ENCODE measurements at regions not wholly inside any gene's neighbourhood (a gene's known extent, or its start where the extent isn't known, plus 50 kb on each side); places are given as distances from the start of the nearest gene placed in this dataset.
"Not testable (repeated sequence)": the region's sequence is repeated elsewhere in the genome, so short reads cannot be mapped to it uniquely, and the experiment has no call there.

DNA sequence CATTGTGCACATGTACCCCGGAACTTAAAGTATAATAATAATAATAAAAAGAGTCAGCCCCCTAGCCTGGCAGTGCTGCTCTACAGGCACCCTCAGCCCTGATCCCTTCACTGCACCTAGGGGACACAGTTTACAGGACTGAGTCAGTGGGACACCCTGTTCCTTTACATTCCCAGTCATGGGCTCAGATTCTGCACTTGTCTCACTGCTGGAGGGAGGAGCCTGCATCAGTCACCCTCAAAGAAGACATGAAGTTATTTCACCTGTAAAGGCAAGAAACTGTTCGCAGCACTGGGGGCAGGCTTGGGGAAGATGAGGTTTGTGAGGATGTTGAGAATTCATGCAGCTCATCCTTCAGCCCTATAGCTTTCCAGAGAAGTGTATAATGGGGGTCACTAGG, 50.7 kb upstream of the VPREB1 start:
- no peak for DNase-seq (ENCODE audit: low read depth)

DNA sequence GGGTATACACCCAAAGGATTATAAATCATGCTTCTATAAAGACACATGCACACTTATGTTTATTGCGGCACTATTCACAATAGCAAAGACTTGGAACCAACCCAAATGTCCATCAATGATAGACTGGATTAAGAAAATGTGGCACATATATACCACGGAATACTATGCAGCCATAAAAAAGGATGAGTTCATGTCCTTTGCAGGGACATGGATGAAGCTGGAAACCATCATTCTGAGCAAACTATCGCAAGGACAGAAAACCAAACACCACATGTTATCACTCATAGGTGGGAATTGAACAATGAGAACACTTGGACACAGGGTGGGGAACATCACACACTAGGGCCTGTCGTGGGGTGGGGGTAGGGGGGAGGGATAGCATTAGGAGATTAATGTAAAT, 51.1 kb upstream of the VPREB1 start:
- DNase-seq (ENCODE audit: low read depth), result not testable (repeated sequence)

DNA sequence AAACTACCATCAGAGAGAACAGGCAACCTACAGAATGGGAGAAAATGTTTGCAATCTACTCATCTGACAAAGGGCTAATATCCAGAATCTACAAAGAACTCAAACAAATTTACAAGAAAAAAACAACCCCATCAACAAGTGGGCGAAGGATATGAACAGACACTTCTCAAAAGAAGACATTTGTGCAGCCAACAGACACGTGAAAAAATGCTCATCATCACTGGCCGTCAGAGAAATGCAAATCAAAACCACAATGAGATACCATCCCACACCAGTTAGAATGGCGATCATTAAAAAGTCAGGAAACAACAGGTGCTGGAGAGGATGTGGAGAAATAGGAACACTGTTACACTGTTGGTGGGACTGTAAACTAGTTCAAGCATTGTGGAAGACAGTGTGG, 51.6 kb upstream of the VPREB1 start:
- not testable (repeated sequence) for DNase-seq (ENCODE audit: low read depth)

DNA sequence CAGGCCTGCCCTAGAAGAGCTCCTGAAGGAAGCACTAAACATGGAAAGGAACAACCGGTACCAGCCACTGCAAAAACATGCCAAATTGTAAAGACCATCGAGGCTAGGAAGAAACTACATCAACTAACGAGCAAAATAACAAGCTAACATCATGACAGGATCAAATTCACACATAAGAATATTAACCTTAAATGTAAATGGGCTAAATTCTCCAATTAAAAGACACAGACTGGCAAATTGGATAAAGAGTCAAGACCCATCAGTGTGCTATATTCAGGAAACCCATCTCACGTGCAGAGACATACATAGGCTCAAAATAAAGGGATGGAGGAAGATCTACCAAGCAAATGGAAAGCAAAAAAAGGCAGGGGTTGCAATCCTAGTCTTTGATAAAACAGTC, 54.8 kb upstream of the VPREB1 start:
- DNase-seq (ENCODE audit: low read depth), result not testable (repeated sequence)

DNA sequence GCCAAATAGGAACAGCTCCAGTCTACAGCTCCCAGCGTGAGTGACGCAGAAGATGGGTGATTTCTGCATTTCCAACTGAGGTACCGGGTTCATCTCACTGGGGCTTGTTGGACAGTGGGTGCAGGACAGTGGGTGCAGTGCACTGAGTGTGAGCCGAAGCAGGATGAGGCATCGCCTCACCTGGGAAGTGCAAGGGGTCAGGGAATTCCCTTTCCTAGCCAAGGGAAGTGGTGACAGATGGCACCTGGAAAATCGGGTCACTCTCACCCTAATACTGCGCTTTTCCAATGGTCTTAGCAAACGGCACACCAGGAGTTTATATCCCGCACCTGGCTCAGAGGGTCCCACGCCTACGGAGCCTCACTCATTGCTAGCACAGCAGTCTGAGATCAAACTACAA, 56.7 kb upstream of the VPREB1 start:
- DNase-seq (ENCODE audit: low read depth), result not testable (repeated sequence)

DNA sequence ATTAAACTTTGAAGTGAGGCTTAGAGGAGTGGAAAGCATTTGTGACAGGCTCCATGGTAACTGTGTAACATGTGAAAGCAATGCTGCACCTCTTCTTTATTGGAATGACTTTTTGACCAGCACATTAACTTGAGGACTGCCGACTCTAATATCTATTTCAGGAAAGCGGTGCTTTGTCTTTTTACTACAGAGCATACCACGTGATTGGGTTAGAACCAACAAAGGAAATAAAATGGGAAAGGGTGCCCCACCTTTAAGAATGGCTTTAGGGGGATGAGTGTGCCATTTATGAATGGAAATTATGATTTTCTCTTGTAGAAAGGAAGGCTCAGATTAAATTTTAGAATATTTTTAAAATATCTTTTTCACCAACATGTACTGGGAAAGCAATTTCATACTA, 57.3 kb upstream of the VPREB1 start:
- no peak for DNase-seq (ENCODE audit: low read depth)

DNA sequence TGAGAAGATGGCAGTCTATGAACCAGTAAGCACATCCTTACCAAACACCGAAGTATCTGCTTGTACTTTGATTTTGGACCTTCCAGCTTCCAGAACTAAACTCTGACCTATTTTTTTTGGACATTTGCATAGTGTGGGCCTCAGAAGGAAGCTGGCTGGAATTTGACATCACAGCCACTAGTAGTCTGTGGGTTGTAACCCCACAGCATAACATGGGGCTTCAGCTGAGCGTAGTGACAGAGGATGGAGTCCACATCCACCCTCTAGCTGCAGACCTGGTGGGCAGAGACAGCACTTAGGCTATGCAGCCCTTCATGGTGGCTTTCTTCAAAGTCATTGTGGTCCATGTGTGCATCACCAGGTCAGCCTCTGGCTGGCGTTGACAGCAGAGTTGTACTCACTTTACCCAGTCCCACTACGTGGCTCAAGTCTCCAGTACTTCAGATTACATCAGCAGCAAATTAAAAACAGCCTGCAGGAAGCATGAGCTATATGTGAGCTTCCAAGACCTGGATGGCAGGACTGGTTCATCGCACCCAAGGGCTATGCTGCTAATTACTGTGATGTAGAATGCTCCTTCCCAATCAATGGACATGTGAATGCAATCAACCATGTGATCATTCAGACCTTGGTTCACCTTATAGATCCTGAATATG, 58.6 kb upstream of the VPREB1 start:
- DNase-seq (ENCODE audit: low read depth), result no peak

DNA sequence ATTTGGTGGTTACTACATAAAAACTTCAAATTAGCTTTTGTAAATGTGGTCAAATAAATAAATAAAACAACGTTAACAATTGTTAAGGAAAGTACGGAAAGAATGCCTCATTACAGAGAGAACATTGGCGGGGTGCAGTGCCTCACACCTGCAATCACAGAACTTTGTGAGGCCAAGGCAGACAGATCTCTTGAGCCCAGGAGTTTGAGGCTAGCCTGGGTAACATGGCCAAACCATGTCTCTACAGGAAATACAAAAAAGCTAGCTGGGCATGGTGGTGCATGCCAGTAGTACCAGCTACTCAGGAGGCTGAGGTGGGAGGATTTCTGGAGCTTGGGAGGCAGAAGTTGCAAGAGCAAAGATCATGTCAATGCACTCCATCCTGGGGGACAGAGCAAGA, 59.4 kb upstream of the VPREB1 start:
- no peak for DNase-seq (ENCODE audit: low read depth)

DNA sequence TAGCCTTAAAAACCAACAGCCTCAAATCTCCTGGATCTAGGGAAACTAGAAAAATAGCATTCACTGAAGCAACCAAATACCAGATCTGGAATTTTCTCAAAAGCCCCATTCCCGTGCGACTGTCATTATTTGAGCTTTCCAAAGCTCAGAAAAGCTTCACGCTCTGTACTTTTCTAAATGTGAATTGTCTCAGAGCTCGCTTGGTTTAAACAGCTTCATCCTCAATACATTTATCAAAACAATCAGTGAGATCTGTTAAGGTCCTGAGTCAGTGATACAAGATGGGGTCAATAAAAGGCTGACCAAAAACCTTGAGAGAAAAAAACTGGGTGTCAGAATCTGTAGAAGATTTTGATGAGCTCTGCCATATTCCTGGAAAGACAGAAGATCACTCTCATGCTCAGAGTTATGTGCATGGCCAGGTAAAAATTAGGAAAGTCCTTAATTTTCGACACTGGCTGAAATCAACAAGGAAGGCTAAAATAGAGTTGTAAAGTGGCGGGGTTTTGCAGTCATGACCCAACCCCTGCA, 60.2 kb upstream of the VPREB1 start:
- no peak for DNase-seq (ENCODE audit: low read depth)

DNA sequence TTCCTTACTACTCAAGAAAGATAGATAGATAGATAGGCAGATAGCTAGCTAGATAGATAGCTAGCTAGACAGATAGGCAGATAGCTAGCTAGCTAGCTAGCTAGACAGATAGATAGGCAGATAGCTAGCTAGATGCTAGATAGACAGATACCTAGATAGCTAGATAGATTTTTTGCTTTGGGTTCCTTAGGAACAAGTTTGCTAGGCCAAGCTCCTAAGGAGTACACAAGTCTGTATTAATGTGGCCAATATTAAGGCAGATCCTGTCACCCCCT, 61.7 kb upstream of the VPREB1 start:
- no peak for DNase-seq (ENCODE audit: low read depth)

DNA sequence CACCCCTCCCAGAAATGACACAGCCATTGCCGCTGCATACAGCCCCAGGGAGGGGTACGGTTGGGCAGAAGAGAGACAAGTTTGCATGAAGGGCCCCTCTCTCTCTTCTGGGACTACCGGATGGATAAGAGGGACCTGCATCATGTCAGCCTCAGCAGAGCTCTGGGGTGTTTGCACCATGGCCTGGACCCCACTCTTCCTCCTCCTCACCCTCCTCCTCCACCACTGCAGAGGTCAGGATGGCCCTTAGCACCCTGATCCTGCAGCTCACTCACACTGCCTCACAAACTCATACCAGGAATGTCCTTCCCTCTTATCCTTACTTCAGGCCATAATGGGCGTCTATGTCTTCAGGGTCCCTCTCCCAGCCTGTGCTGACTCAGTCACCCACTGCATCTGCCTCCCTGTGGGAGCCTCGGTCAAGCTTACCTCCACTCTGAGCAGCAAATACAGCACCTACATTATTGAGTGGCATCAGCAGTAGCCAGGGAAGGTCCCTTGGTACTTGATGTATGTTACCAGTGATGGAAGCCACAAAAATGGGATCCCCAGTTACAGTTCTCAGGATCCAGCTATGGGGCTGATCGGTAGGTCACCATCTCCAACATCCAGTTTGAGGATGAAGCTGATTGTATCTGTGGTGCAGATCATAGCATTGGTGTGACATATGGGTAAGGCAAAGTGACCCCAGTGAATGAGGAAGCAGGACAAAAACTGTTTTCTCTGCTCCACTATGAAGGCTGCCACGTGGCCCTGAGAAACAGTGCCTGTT, 62.2 kb upstream of the VPREB1 start:
- DNase-seq (ENCODE audit: low read depth), result no peak

DNA sequence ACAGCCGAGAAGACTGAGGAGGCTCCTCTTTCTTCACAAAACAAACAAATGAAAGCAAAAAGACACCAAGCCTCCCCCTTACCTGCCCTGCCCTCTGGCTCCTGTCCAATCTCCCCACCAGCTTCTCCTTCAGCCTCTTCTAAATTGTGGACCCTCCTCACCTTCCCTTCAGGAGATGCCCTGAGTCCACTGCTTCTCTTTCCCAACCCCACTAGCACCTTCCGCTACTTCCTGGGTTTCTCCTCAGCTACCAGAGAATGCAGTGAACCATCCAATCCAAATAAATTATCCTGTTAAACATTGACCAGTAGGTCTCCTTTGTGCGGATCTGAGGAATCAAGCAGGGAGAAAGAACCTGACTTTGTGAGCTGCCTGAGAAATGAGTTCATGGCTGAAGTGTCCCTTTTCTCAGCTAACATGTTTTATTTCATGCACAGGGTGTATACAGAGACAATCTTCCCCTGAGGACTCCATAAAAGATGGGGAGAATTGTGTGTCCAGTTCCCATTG, 63.2 kb upstream of the VPREB1 start:
- no peak for DNase-seq (ENCODE audit: low read depth)

DNA sequence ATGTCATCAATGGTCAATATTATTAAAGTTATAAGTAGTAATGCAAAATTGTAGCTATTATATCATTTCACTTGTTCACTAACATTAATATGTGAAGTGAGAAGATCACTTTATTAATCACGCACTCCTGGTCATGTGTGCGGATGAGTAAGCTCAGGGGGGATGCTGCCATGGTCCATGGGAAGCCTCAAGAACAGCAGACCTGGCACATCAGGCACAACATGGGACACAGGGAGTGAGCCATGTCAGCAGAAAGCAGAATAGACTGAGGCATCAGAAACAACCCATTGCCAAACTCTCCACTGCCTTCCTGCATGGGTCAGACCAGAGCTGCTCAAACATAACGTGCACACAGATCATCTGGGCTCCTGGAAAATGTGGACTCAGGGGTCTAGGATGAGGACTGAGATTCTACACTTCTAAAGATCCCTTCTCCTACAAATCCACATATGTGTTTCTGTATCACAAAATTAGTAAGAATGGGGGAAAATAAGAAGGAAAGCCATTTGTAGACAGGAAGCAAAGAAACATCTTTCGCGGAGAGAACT, 63.8 kb upstream of the VPREB1 start:
- no peak for DNase-seq (ENCODE audit: low read depth)

DNA sequence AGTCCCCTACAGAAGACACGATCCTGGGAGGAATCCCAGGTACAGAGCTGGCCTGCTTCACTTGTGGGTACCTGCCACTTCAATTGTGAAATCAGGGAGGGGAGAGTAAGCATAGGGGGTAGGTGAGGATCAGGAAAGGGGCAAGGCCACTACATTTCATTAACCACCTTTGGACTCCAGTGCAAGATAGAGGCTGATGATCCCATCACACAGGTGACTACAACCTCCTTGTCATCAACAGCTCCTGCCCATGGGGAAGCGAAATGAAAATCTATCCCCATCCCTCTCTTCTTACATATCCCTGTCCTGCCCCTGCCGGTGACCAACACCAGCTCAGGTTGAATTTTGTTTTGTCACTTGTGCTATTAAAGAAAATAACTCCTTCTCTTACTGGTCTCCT, 64.7 kb upstream of the VPREB1 start:
- no peak for DNase-seq (ENCODE audit: low read depth)

DNA sequence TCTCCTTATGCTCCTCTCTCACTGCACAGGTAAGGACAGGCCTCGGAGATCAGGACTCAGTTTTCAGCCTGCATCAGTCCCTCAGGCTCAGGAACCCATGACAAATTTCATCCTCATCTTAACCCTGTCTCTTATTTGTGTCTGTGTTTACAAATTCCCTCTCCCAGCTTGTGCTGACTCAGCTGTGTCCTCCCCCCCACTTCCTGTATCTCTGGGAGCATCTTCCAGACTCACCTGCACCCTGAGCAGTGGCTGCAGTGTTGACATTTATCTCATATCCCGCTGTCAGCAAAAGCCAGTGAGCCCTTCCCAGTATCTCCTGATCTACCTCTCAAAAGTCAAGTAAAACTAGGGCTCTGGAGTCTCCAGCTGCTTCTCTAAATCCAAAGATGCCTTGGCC, 65.6 kb upstream of the VPREB1 start:
- DNase-seq (ENCODE audit: low read depth), result no peak

DNA sequence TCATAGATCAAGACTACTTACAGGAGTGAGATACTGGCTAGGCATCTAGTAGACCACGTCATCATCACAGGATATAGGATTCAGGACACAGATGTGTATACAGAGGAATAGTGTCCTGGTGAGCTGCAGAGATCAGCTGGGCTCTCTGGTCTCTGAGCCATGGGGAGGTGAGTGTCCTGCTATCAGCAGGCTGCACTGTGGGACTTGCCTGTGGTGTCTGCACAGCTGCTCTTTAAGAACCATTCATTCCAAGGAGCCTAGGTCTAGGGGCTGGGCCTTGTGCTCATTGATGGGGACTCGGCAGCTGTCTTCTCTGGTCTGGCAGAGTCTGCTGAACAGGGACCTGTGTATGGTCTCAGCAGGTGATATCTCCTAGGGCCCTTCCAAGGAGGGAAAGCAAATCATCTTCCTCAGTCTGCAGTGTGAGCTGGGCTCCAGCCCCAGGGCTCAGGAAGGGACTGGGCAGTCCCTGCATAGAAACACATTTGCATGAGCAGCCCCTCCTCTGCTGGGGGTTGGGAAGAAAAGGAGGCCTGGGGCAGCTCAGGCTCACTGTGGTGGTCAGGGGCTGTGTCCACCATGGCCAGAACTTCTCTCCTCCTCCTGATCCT, 66.1 kb upstream of the VPREB1 start:
- DNase-seq (ENCODE audit: low read depth), result no peak

DNA sequence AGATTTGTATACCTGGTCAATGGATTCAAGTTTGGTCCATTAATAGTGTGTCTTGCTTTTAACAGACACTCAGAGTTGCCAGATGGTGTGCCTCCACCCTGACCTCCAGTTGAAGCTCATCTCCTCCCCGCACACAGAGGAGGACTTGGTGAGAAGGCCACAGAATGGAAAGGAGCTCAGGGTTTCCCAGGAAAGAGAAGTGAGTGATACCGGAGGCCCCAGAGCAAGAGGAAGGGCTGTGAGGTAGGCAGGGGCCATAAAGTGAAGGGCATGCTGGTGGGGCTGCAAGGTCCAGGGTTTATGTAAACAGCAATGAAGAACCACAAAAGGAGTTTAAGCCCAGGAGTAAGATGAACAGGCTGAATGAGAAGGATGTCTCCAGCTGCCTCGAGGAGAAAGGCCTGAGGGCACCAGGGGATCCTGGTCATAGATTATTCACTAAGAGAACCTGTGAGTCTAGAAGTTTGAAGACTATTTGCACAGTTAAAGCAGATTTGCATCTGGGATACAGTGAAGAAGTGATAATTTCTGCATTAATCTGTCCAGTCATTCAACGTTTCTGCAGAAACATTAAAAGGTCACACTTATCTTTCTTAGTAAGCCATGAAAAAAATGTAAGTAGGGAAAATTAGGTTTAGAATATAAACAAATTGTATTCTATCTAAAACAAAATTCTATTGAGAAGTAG, 67.5 kb upstream of the VPREB1 start:
- no peak for DNase-seq (ENCODE audit: low read depth)

DNA sequence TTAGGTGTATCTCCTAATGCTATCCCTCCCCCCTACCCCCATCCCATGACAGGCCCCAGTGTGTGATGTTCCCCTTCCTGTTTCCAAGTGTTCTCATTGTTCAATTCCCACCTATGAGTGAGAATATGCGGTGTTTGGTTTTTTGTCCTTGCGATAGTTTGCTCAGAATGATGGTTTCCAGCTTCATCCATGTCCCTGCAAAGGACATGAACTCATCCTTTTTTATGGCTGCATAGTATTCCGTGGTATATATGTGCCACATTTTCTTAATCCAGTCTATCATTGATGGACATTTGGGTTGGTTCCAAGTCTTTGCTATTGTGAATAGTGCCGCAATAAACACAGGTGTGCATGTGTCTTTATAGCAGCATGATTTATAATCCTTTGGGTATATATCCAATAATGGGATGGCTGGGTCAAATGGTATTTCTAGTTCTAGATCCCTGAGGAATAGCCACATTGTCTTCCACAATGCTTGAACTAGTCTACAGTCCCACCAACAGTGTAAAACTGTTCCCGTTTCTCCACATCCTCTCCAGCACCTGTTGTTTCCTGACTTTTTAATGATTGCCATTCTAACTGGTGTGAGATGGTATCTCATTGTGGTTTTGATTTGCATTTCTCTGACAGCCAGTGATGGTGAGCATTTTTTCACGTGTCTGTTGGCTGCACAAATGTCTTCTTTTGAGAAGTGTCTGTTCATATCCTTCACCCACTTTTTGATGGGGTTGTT, 71.5 kb upstream of the VPREB1 start:
- DNase-seq (ENCODE audit: low read depth), result not testable (repeated sequence)

DNA sequence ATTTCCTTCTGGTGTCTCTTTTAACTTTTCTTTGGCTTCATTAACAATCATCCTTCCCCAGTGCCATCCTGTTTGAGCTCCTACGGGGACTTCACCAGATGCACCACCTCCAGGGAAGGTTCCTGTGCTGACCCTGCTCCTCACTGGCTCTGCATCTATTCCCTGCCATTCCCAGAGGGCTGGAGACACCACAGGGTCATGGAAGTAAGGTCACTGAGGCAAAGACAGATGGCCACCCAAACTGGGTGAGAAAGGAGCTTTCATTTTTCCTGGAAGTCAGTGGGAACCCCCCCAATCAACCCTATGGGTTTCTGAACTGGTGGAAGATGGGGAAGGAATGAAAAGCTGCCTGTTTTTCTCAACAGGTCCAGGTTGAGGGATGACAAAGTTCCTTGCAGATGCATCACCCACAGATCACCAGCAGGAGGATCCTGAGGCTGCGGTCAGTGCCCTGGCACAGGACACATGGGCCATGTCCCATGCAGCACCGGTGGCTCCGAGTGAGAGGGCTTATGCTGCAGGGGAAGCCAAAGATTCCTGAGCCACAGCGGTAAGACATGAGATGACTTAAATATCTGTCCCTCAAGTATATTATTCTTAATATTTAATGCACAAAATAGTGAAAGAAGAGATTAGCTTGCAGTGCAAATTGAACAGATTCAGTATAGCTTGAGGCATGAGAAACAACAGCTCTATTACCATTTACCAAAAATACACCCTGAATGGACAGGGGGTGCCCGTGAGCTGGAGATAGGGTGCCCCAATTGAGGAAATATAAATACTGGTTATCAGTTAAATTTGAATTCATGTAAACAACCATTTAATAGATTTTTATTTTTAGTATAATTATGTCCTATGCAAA, 73.0 kb upstream of the VPREB1 start:
- DNase-seq (ENCODE audit: low read depth), result no peak

DNA sequence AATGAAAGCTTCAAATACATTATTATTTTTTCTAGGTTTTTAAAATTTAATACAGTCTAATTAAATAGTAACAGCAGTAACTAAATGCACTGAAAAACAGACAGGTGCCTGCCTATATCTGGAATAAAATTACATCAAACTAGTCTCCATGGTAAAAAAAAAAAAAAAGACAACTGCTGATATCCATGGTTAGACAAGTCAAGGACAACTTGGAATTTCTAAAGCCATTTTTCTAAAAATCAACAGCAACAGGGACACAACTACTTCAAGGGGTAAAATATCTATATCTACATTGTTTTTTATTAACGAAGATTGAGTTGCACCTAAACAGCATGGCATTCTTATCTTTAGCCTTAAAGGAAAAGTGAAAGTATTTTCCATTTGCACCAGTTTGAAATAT, 74.7 kb upstream of the VPREB1 start:
- DNase-seq (ENCODE audit: low read depth), result no peak
